ENCODE measurements at regions not wholly inside any gene's neighbourhood (a gene's known extent, or its start where the extent isn't known, plus 50 kb on each side); places are given as distances from the start of the nearest gene placed in this dataset.

DNA sequence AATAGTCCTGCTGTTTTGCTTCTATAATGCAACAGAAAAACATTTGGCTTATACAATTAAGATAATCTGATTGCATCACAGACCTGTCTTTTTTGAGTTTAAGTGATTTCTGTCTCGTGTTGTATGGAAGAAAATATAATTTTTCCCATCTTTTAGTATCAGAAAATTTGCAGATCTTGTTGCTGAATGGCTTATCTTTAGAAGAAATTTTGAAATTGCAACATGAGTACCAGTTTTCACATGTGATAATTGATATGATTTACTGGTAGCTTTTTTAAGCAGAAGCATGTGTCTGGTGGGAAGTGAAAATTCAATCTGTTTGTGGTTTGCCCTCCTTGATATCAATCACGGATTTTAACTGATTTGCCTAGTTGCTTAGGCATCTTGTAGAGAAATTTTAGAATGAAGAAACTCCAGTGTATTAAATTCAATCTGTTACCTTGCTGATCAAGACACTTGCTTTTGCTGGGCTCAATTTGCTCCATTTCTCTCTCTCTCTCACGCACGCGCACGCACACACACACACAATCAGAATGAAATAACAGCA is 89.8 kb upstream of the MYCBP2 start:
- TF ChIP-seq POLR2A (IDR thresholded peaks at IDR 0.05), result no peak
- TF ChIP-seq, protein P1, sequence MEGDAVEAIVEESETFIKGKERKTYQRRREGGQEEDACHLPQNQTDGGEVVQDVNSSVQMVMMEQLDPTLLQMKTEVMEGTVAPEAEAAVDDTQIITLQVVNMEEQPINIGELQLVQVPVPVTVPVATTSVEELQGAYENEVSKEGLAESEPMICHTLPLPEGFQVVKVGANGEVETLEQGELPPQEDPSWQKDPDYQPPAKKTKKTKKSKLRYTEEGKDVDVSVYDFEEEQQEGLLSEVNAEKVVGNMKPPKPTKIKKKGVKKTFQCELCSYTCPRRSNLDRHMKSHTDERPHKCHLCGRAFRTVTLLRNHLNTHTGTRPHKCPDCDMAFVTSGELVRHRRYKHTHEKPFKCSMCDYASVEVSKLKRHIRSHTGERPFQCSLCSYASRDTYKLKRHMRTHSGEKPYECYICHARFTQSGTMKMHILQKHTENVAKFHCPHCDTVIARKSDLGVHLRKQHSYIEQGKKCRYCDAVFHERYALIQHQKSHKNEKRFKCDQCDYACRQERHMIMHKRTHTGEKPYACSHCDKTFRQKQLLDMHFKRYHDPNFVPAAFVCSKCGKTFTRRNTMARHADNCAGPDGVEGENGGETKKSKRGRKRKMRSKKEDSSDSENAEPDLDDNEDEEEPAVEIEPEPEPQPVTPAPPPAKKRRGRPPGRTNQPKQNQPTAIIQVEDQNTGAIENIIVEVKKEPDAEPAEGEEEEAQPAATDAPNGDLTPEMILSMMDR (IDR thresholded peaks at IDR 0.05), result no peak

Data from esophagus squamous epithelium (tissue), 4 donors.